HG03558 (cell line): ENCODE measurements at regions not wholly inside any gene's neighbourhood (a gene's known extent, or its start where the extent isn't known, plus 50 kb on each side); places are given as distances from the start of the nearest gene placed in this dataset.
"Not testable (repeated sequence)": the region's sequence is repeated elsewhere in the genome, so short reads cannot be mapped to it uniquely, and the experiment has no call there.

Source experiments
- ATAC-seq: cut with Tn5 transposase; IDR thresholded peaks from one replicate; pipeline ENCODE4 v1.9.1; 2021; ENCODE audit warnings: moderate number of reproducible peaks; ENCODE audit not compliant: unreplicated experiment; ENCODE audit errors: extremely low read depth

- no peak for ATAC-seq
These were observed 397.0 kb downstream of the FRK start for GRCh38 chr6:115663681-115664080.

GRCh38 chr6:115643762-115644161 lies 416.9 kb downstream of the FRK start:
- no peak for ATAC-seq

- ATAC-seq: no peak
These were observed 425.8 kb downstream of the FRK start for GRCh38 chr6:115634887-115635286.

- ATAC-seq: no peak
These were observed 426.6 kb downstream of the FRK start for GRCh38 chr6:115634131-115634530.

GRCh38 chr6:115631028-115631427 lies 429.7 kb downstream of the FRK start:
- ATAC-seq: no peak

- ATAC-seq: no peak
These were observed 430.2 kb downstream of the FRK start for GRCh38 chr6:115630424-115631024.

- ATAC-seq: no peak
These were observed 431.3 kb downstream of the FRK start for GRCh38 chr6:115629415-115629814.

GRCh38 chr6:115618256-115618655 lies 442.4 kb downstream of the FRK start:
- no peak for ATAC-seq

GRCh38 chr6:115617031-115617430 lies 443.7 kb downstream of the FRK start:
- no peak for ATAC-seq

GRCh38 chr6:115613488-115613887 lies 447.2 kb downstream of the FRK start:
- no peak for ATAC-seq

GRCh38 chr6:115612796-115613479 lies 447.8 kb downstream of the FRK start:
- ATAC-seq: no peak

GRCh38 chr6:115612216-115612615 lies 448.5 kb downstream of the FRK start:
- no peak for ATAC-seq

- ATAC-seq: no peak
These were observed 450.0 kb downstream of the FRK start for GRCh38 chr6:115610696-115611095.

GRCh38 chr6:115609111-115609510 lies 451.6 kb downstream of the FRK start:
- ATAC-seq: no peak

GRCh38 chr6:115602466-115602865 lies 458.2 kb downstream of the FRK start:
- no peak for ATAC-seq

GRCh38 chr6:115601509-115601908 lies 459.2 kb downstream of the FRK start:
- ATAC-seq: no peak

- ATAC-seq: no peak
These were observed 459.6 kb downstream of the FRK start for GRCh38 chr6:115601064-115601463.

GRCh38 chr6:115594891-115595290 lies 465.8 kb downstream of the FRK start:
- ATAC-seq: no peak

GRCh38 chr6:115592025-115592424 lies 468.7 kb downstream of the FRK start:
- ATAC-seq: no peak

- ATAC-seq: not testable (repeated sequence)
These were observed 471.6 kb downstream of the FRK start for GRCh38 chr6:115589072-115589471.

GRCh38 chr6:115583290-115583689 lies 477.4 kb downstream of the FRK start:
- ATAC-seq: no peak

- ATAC-seq: no peak
These were observed 478.3 kb downstream of the FRK start for GRCh38 chr6:115582386-115582785.
